ENCODE measurements at regions not wholly inside any gene's neighbourhood (a gene's known extent, or its start where the extent isn't known, plus 50 kb on each side); places are given as distances from the start of the nearest gene placed in this dataset.
"Not testable (repeated sequence)": the region's sequence is repeated elsewhere in the genome, so short reads cannot be mapped to it uniquely, and the experiment has no call there.

DNA sequence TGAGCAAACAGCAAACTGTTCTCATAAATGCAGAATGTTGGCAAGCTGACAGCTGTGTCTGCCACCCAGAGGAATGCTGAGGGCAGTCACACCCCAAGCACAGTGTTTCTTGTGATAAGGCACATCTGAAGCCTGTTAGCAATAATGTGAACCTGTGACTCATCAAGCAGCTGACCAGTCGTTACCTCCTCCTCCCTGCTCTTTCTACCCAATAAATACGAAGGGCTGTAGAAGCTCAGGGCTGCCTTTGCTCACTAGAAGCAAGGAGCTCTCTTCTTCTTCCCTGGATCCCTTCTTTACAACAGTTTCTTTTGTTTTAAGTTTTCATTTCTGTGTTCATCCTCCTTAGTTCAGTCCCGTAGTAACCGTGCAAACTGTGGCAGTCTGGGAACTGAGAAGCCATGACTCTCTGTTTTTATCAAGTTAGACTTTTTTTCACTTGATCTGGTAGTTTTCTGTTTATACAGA, 160.3 kb upstream of the ZNF184 start:
- TF ChIP-seq EP300 (IDR thresholded peaks at IDR 0.05); RAD21 (conservative IDR thresholded peaks at IDR 0.05 in 1 of 2, IDR thresholded peaks at IDR 0.05 in 1 of 2); TP53 (CRISPR knock-in tag; IDR thresholded peaks at IDR 0.05); POLR2A (IDR thresholded peaks at IDR 0.05; ENCODE audit: low read length); MAFK (IDR thresholded peaks at IDR 0.05; ENCODE audit: partially characterized antibody); JUNB (IDR thresholded peaks at IDR 0.05); HDAC2 (IDR thresholded peaks at IDR 0.05): not testable (repeated sequence)
- TF ChIP-seq, protein P1, sequence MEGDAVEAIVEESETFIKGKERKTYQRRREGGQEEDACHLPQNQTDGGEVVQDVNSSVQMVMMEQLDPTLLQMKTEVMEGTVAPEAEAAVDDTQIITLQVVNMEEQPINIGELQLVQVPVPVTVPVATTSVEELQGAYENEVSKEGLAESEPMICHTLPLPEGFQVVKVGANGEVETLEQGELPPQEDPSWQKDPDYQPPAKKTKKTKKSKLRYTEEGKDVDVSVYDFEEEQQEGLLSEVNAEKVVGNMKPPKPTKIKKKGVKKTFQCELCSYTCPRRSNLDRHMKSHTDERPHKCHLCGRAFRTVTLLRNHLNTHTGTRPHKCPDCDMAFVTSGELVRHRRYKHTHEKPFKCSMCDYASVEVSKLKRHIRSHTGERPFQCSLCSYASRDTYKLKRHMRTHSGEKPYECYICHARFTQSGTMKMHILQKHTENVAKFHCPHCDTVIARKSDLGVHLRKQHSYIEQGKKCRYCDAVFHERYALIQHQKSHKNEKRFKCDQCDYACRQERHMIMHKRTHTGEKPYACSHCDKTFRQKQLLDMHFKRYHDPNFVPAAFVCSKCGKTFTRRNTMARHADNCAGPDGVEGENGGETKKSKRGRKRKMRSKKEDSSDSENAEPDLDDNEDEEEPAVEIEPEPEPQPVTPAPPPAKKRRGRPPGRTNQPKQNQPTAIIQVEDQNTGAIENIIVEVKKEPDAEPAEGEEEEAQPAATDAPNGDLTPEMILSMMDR (IDR thresholded peaks at IDR 0.05), result not testable (repeated sequence)
- TF ChIP-seq, protein P2, sequence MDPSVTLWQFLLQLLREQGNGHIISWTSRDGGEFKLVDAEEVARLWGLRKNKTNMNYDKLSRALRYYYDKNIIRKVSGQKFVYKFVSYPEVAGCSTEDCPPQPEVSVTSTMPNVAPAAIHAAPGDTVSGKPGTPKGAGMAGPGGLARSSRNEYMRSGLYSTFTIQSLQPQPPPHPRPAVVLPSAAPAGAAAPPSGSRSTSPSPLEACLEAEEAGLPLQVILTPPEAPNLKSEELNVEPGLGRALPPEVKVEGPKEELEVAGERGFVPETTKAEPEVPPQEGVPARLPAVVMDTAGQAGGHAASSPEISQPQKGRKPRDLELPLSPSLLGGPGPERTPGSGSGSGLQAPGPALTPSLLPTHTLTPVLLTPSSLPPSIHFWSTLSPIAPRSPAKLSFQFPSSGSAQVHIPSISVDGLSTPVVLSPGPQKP (IDR thresholded peaks at IDR 0.05; ENCODE audit: low read depth, low read length), result not testable (repeated sequence)
- peak; percentile 36; the same call in 1 of the 2 replicates for TF ChIP-seq MAX (IDR thresholded peaks at IDR 0.05)
- TF ChIP-seq, protein P3, sequence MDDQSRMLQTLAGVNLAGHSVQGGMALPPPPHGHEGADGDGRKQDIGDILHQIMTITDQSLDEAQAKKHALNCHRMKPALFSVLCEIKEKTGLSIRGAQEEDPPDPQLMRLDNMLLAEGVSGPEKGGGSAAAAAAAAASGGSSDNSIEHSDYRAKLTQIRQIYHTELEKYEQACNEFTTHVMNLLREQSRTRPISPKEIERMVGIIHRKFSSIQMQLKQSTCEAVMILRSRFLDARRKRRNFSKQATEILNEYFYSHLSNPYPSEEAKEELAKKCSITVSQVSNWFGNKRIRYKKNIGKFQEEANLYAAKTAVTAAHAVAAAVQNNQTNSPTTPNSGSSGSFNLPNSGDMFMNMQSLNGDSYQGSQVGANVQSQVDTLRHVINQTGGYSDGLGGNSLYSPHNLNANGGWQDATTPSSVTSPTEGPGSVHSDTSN (IDR thresholded peaks at IDR 0.05), result not testable (repeated sequence)
